ENCODE measurements at regions not wholly inside any gene's neighbourhood (a gene's known extent, or its start where the extent isn't known, plus 50 kb on each side); places are given as distances from the start of the nearest gene placed in this dataset.

GRCh38 chr6:19261642-19262041 is 575.5 kb upstream of the ID4 start:
- DNase-seq, result no peak

- no peak for DNase-seq
Measured at GRCh38 chr6:19268117-19268516, 569.1 kb upstream of the ID4 start.

GRCh38 chr6:19268718-19269117 is 568.5 kb upstream of the ID4 start:
- DNase-seq, result no peak

GRCh38 chr6:19269341-19269898 is 567.8 kb upstream of the ID4 start:
- no peak for DNase-seq

- no peak for DNase-seq
Measured at GRCh38 chr6:19270616-19271015, 566.6 kb upstream of the ID4 start.

- DNase-seq, result no peak
Measured at GRCh38 chr6:19279273-19279684, 557.9 kb upstream of the ID4 start.

GRCh38 chr6:19287928-19288327 is 549.2 kb upstream of the ID4 start:
- no peak for DNase-seq

- DNase-seq, result no peak
Measured at GRCh38 chr6:19289457-19289856, 547.7 kb upstream of the ID4 start.

GRCh38 chr6:19297880-19298279 is 539.3 kb upstream of the ID4 start:
- DNase-seq, result no peak

GRCh38 chr6:19298421-19298820 is 538.7 kb upstream of the ID4 start:
- no peak for DNase-seq

GRCh38 chr6:19299129-19299528 is 538.0 kb upstream of the ID4 start:
- DNase-seq, result no peak

- DNase-seq, result no peak
Measured at GRCh38 chr6:19301980-19302379, 535.2 kb upstream of the ID4 start.

GRCh38 chr6:19303383-19303782 is 533.8 kb upstream of the ID4 start:
- no peak for DNase-seq

GRCh38 chr6:19309661-19310060 is 527.5 kb upstream of the ID4 start:
- no peak for DNase-seq

- no peak for DNase-seq
Measured at GRCh38 chr6:19311786-19312185, 525.4 kb upstream of the ID4 start.

- no peak for DNase-seq
Measured at GRCh38 chr6:19312241-19312978, 524.8 kb upstream of the ID4 start.

- no peak for DNase-seq
Measured at GRCh38 chr6:19317431-19317986, 519.7 kb upstream of the ID4 start.

GRCh38 chr6:19319005-19319404 is 518.2 kb upstream of the ID4 start:
- DNase-seq, result no peak

GRCh38 chr6:19320111-19320581 is 517.0 kb upstream of the ID4 start:
- no peak for DNase-seq

GRCh38 chr6:19322691-19323485 is 514.3 kb upstream of the ID4 start:
- no peak for DNase-seq

- DNase-seq, result no peak
Measured at GRCh38 chr6:19324376-19324775, 512.8 kb upstream of the ID4 start.

GRCh38 chr6:19325335-19325789 is 511.8 kb upstream of the ID4 start:
- DNase-seq, result no peak

- DNase-seq, result no peak
Measured at GRCh38 chr6:19327241-19327640, 509.9 kb upstream of the ID4 start.

Measured in renal pelvis (tissue), 1 donor.